Loucy (cell line): ENCODE measurements at regions not wholly inside any gene's neighbourhood (a gene's known extent, or its start where the extent isn't known, plus 50 kb on each side); places are given as distances from the start of the nearest gene placed in this dataset.

Experiments
- H2AFZ ChIP-seq: fragments of 200-600 bp; sonication (generic); 2 replicates; pipeline ENCODE4 v1.6.0; 2016; ENCODE audit warnings: antibody characterized with exemption, mild to moderate bottlenecking, low read length, moderate library complexity
- H3F3A ChIP-seq: fragments of 200-600 bp; 2 replicates; pipeline ENCODE4 v1.6.0; 2016; ENCODE audit warnings: antibody characterized with exemption, low read depth, mild to moderate bottlenecking
- H3K27me3 ChIP-seq: fragments of 200-600 bp; sonication (generic); 2 replicates; pipeline ENCODE4 v1.6.1; 2014; ENCODE audit warnings: low read length, mild to moderate bottlenecking; ENCODE audit not compliant: insufficient read depth, poor library complexity, severe bottlenecking
- H3K36me3 ChIP-seq: fragments of 200-600 bp; sonication (generic); 2 replicates; pipeline ENCODE4 v1.6.1; 2016; ENCODE audit warnings: low read length; ENCODE audit not compliant: insufficient read depth
- H3K4me1 ChIP-seq: fragments of 200-600 bp; sonication (generic); 2 replicates; pipeline ENCODE4 v1.5.1; 2014; ENCODE audit warnings: low read length, mild to moderate bottlenecking; ENCODE audit not compliant: insufficient read depth, poor library complexity, severe bottlenecking
- H3K4me2 ChIP-seq: fragments of 200-600 bp; sonication (generic); 2 replicates; pipeline ENCODE4 v1.6.0; 2014; ENCODE audit warnings: antibody characterized with exemption, low read length, low read depth, mild to moderate bottlenecking; ENCODE audit not compliant: poor library complexity, severe bottlenecking
- H3K4me3 ChIP-seq: fragments of 200-600 bp; sonication (generic); 2 replicates; pipeline ENCODE4 v1.5.1; 2014; ENCODE audit warnings: low read length, mild to moderate bottlenecking, mixed read lengths; ENCODE audit not compliant: poor library complexity, severe bottlenecking
- H3K79me2 ChIP-seq: fragments of 200-600 bp; sonication (generic); 2 replicates; pipeline ENCODE4 v1.6.1; 2014; ENCODE audit warnings: low read length; ENCODE audit not compliant: insufficient read depth
- H3K9ac ChIP-seq: fragments of 200-600 bp; sonication (generic); 2 replicates; pipeline ENCODE4 v1.6.0; 2014; ENCODE audit warnings: mild to moderate bottlenecking, low read depth, low read length, moderate library complexity; ENCODE audit not compliant: poor library complexity, severe bottlenecking
- H3K9me2 ChIP-seq: fragments of 200-600 bp; sonication (generic); replicated peaks from 2 replicates; pipeline ENCODE4 v1.6.1; 2016; ENCODE audit warnings: low read depth, low read length, mixed read lengths
- H3K9me3 ChIP-seq: fragments of 200-600 bp; sonication (generic); 2 replicates; pipeline ENCODE4 v1.6.1; 2014; ENCODE audit warnings: mild to moderate bottlenecking, antibody characterized with exemption, low read length, low read depth; ENCODE audit not compliant: insufficient read depth
- H4K20me1 ChIP-seq: fragments of 200-600 bp; sonication (generic); 2 replicates; pipeline ENCODE4 v1.6.0; 2014; ENCODE audit warnings: antibody characterized with exemption, low read length, mild to moderate bottlenecking; ENCODE audit not compliant: insufficient read depth, poor library complexity, severe bottlenecking
- CTCF ChIP-seq: fragments of 200-600 bp; sonication (generic); conservative IDR thresholded peaks from 2 replicates; pipeline ENCODE4 v1.5.1; 2014; ENCODE audit warnings: mild to moderate bottlenecking, antibody characterized with exemption, low read length
- EZH2phosphoT487 ChIP-seq: fragments of 200-600 bp; IDR thresholded peaks from 2 replicates; pipeline ENCODE4 v1.6.1; 2018; ENCODE audit warnings: antibody characterized with exemption, mild to moderate bottlenecking, moderate library complexity, borderline replicate concordance

- Histone ChIP-seq H4K20me1 (no peaks in the 10 kb centered on the region), H3K36me3 (no peaks in the 10 kb centered on the region), H2AFZ (no peak overlapping the region), H3K9ac (no peak overlapping the region), H3K4me1 (peaks cover 15% of the 10 kb centered on the region), H3K9me3 (no peaks in the 10 kb centered on the region), H3K4me2 (no peak overlapping the region), H3K4me3 (no peak overlapping the region), H3K79me2 (no peaks in the 10 kb centered on the region), H3K9me2 (no peaks in the 10 kb centered on the region), H3F3A (no peaks in the 10 kb centered on the region), H3K27me3 (no peaks in the 10 kb centered on the region)
- 0 out of 2 replicates have a peak, but pooled peaks have one; percentile 16 for TF ChIP-seq CTCF
- no peak for TF ChIP-seq EZH2phosphoT487
Measured at GRCh38 chr1:170250531-170251276, 104.9 kb downstream of the NTMT2 start.

- H3K9me2 ChIP-seq = no peaks in the 10 kb centered on the region
- H2AFZ ChIP-seq = no peak overlapping the region
- H4K20me1 ChIP-seq = no peaks in the 10 kb centered on the region
- no peaks in the 10 kb centered on the region for H3F3A ChIP-seq
- H3K9ac ChIP-seq = no peak overlapping the region
- no peak overlapping the region for H3K4me2 ChIP-seq
- H3K4me1 ChIP-seq = peaks cover 5% of the 10 kb centered on the region
- H3K79me2 ChIP-seq = no peaks in the 10 kb centered on the region
- no peaks in the 10 kb centered on the region for H3K36me3 ChIP-seq
- H3K4me3 ChIP-seq = no peak overlapping the region
- H3K27me3 ChIP-seq = no peaks in the 10 kb centered on the region
- no peaks in the 10 kb centered on the region for H3K9me3 ChIP-seq
- TF ChIP-seq CTCF = no peak
- no peak for TF ChIP-seq EZH2phosphoT487
Measured at GRCh38 chr1:170252851-170253579, 107.3 kb downstream of the NTMT2 start.

GRCh38 chr1:170254371-170254770, 108.6 kb downstream of the NTMT2 start:
- Histone ChIP-seq H3K27me3 (no peaks in the 10 kb centered on the region), H3K4me3 (no peak overlapping the region), H2AFZ (no peak overlapping the region), H3K4me1 (no peaks in the 10 kb centered on the region), H3F3A (no peaks in the 10 kb centered on the region), H3K9me2 (no peaks in the 10 kb centered on the region), H3K9me3 (no peaks in the 10 kb centered on the region), H4K20me1 (no peaks in the 10 kb centered on the region), H3K9ac (no peak overlapping the region), H3K4me2 (no peak overlapping the region), H3K36me3 (no peaks in the 10 kb centered on the region), H3K79me2 (no peaks in the 10 kb centered on the region)
- TF ChIP-seq EZH2phosphoT487 = no peak
- no peak for TF ChIP-seq CTCF
